Stimulated activated CD8-positive, alpha-beta memory T cell treated with anti-CD3 and anti-CD28 coated beads, Interleukin-15, amount 100 ng/mL, for 24 hours (primary cell): ENCODE measurements at regions not wholly inside any gene's neighbourhood (a gene's known extent, or its start where the extent isn't known, plus 50 kb on each side); places are given as distances from the start of the nearest gene placed in this dataset.
A peak's percentile ranks its signal among the peaks of the same experiment; 100 is the strongest.

Source experiments
- DNase-seq: peaks from one replicate; pipeline ENCODE4 v3.0.0-alpha.2; 2020; ENCODE audit warnings: low read depth

- DNase-seq, result no peak
These were observed 58.3 kb downstream of the CXCL12 start for GRCh38 chr10:44326474-44327030.

- DNase-seq, result no peak
These were observed 59.1 kb downstream of the CXCL12 start for GRCh38 chr10:44325596-44326307.

- no peak for DNase-seq
These were observed 59.7 kb downstream of the CXCL12 start for GRCh38 chr10:44325157-44325556.

- DNase-seq, result no peak
These were observed 61.1 kb downstream of the CXCL12 start for GRCh38 chr10:44323838-44324237.

GRCh38 chr10:44322137-44322536, 62.8 kb downstream of the CXCL12 start:
- no peak for DNase-seq

- DNase-seq, result no peak
These were observed 64.1 kb downstream of the CXCL12 start for GRCh38 chr10:44320756-44321155.

GRCh38 chr10:44317856-44318255, 67.0 kb downstream of the CXCL12 start:
- DNase-seq, result no peak

GRCh38 chr10:44316922-44317215, 68.0 kb downstream of the CXCL12 start:
- DNase-seq, result no peak

GRCh38 chr10:44316187-44316921, 68.5 kb downstream of the CXCL12 start:
- DNase-seq, result no peak

GRCh38 chr10:44314802-44315460, 70.0 kb downstream of the CXCL12 start:
- no peak for DNase-seq

- no peak for DNase-seq
These were observed 71.1 kb downstream of the CXCL12 start for GRCh38 chr10:44313761-44314165.

- DNase-seq, result no peak
These were observed 72.5 kb downstream of the CXCL12 start for GRCh38 chr10:44312401-44312800.

GRCh38 chr10:44311563-44312051, 73.3 kb downstream of the CXCL12 start:
- DNase-seq, result no peak

- DNase-seq, result peak; percentile 50
These were observed 73.9 kb downstream of the CXCL12 start for GRCh38 chr10:44310762-44311562.

GRCh38 chr10:44309939-44310761, 74.7 kb downstream of the CXCL12 start:
- DNase-seq, result no peak

GRCh38 chr10:44309361-44309760, 75.5 kb downstream of the CXCL12 start:
- DNase-seq, result no peak

GRCh38 chr10:44308935-44309334, 76.0 kb downstream of the CXCL12 start:
- no peak for DNase-seq

- no peak for DNase-seq
These were observed 77.2 kb downstream of the CXCL12 start for GRCh38 chr10:44307691-44308090.

- no peak for DNase-seq
These were observed 78.1 kb downstream of the CXCL12 start for GRCh38 chr10:44306762-44307161.

GRCh38 chr10:44306147-44306710, 78.7 kb downstream of the CXCL12 start:
- DNase-seq, result no peak
